ENCODE measurements at regions not wholly inside any gene's neighbourhood (a gene's known extent, or its start where the extent isn't known, plus 50 kb on each side); places are given as distances from the start of the nearest gene placed in this dataset.

DNA sequence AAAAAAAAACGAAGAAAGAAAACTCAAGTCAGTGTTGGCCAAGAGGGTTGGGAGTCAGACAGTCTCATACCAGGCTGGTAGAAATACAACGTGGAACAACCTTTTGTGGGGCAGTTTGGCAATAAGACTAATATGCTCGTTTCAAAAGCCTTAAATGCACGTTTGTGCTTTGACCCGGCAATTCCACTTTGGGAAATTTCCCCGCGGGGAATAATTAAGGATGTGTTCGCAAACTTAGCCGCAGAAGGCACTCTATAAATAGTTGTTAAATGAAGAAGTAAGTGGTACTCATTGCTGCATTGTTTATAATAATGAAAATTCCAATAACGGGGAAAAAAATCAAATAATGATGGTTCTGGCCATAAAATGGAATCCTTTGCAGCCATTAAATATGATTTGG, 664.8 kb upstream of the EEF2KMT start:
- TF ChIP-seq FOXK2 (IDR thresholded peaks at IDR 0.05) = no peak
- TF ChIP-seq FOXM1 (IDR thresholded peaks at IDR 0.05; ENCODE audit: borderline replicate concordance) = no peak
